ENCODE measurements at regions not wholly inside any gene's neighbourhood (a gene's known extent, or its start where the extent isn't known, plus 50 kb on each side); places are given as distances from the start of the nearest gene placed in this dataset.

GRCh38 chr16:77669057-77669456 is 53.3 kb upstream of the NUDT7 start:
- FAIRE-seq, result no peak
- Histone ChIP-seq H3K9me1 (replicated peaks; ENCODE audit: control insufficient read depth, extremely low read depth, insufficient read depth, low read length) (no peaks in the 10 kb centered on the region), H3K9me3 (replicated peaks; ENCODE audit: control insufficient read depth, insufficient read depth, low read length) (no peaks in the 10 kb centered on the region), H4K20me1 (replicated peaks; ENCODE audit: control insufficient read depth, extremely low read depth, insufficient read depth, low read length) (no peaks in the 10 kb centered on the region), H3K4me1 (ENCODE audit: control insufficient read depth, extremely low read depth, insufficient read depth, low read length) (peaks cover 10% of the 10 kb centered on the region), H3K36me3 (ENCODE audit: control insufficient read depth in 2 of 2, extremely low read depth in 1 of 2, insufficient read depth in 2 of 2, low read length in 2 of 2) (no peaks in the 10 kb centered on the region), H3K27me3 (ENCODE audit: control insufficient read depth in 2 of 2, insufficient read depth in 2 of 2, low read length in 2 of 2) (no peaks in the 10 kb centered on the region), H3K9ac (replicated peaks; ENCODE audit: extremely low read depth, insufficient read depth, low read length) (no peak overlapping the region), H3K4me2 (ENCODE audit: insufficient read depth, low read length) (no peak overlapping the region), H3K27ac (ENCODE audit: insufficient read depth, low read depth, low read length) (no peak overlapping the region), H3K4me3 (replicated peaks in 1 of 3; ENCODE audit: insufficient read depth in 1 of 3, low read depth in 1 of 3, low read length in 3 of 3) (no peak overlapping the region), H2AFZ (ENCODE audit: low read depth, low read length) (no peak overlapping the region), H3K79me2 (ENCODE audit: control insufficient read depth, insufficient read depth, low read length) (no peaks in the 10 kb centered on the region)
- dilution Hi-C loops (cut with MboI; ENCODE audit: extremely low pct_ligation_motif_present, low sequenced_read_pairs) (no loop called here), intact Hi-C loops (cut with micrococcal nuclease) (no loop called here)
- ChIA-PET POLR2A (no interaction called here), CTCF (no interaction called here)
- DNase-seq (ENCODE audit: low read depth, low spot score), result no peak
- BruUV-seq (replicated peaks), result no TSS peak
- no peak for TF ChIP-seq JUN (IDR thresholded peaks at IDR 0.05; ENCODE audit: borderline replicate concordance, insufficient read depth, insufficient read length, low read depth)
- TF ChIP-seq POLR2AphosphoS5 (IDR thresholded peaks at IDR 0.05; ENCODE audit: insufficient read depth, low read depth, low read length), result no peak
- no peak for TF ChIP-seq GATA2 (IDR thresholded peaks at IDR 0.05; ENCODE audit: insufficient read depth, insufficient read length, low read depth, low read length)
- TF ChIP-seq POLR2A (IDR thresholded peaks at IDR 0.05; ENCODE audit: low read depth, low read length), result no peak
- no peak for TF ChIP-seq CTCF (IDR thresholded peaks at IDR 0.05; ENCODE audit: extremely low read depth in 1 of 2, insufficient read depth in 1 of 2, low read depth in 1 of 2, low read length in 2 of 2)
- TF ChIP-seq EZH2 (IDR thresholded peaks at IDR 0.05; ENCODE audit: borderline replicate concordance, low read depth, low read length, severe bottlenecking), result no peak
- no peak for TF ChIP-seq MYC (IDR thresholded peaks at IDR 0.05; ENCODE audit: low read depth, low read length)
- no peak for TF ChIP-seq MAX (IDR thresholded peaks at IDR 0.05; ENCODE audit: insufficient read depth, insufficient read length)
- no peak for TF ChIP-seq FOS (IDR thresholded peaks at IDR 0.05; ENCODE audit: borderline replicate concordance, insufficient read depth, low read length)

Measured in endothelial cell of umbilical vein (primary cell).